GM21515 (cell line): ENCODE measurements at regions not wholly inside any gene's neighbourhood (a gene's known extent, or its start where the extent isn't known, plus 50 kb on each side); places are given as distances from the start of the nearest gene placed in this dataset.
"Not testable (repeated sequence)": the region's sequence is repeated elsewhere in the genome, so short reads cannot be mapped to it uniquely, and the experiment has no call there.

Experiments
- ATAC-seq: cut with Tn5 transposase; IDR thresholded peaks from one replicate; pipeline ENCODE4 v1.9.1; 2021; ENCODE audit not compliant: unreplicated experiment

- ATAC-seq: no peak
These were observed 142.7 kb upstream of the ATP11B start for GRCh38 chr3:182650568-182651128.

DNA sequence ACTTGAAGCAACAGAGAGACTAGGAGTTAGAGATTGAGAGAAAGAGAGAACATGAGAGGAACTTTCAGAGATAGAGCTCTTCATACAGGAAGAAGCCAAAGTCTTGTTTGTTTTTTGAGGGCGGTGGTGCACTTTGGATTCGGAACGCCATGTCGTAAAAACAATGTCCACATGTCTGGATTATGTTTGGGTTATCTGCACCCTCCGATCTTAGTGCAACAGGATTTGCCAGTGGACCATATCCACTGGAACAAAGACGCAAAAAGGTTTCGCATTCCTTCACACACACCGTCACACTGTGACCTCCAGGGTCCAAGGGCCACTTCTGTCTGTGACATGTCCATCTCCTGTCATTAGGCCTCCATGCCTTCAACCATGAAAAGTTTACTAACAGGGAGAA lies 141.8 kb upstream of the ATP11B start:
- no peak for ATAC-seq

DNA sequence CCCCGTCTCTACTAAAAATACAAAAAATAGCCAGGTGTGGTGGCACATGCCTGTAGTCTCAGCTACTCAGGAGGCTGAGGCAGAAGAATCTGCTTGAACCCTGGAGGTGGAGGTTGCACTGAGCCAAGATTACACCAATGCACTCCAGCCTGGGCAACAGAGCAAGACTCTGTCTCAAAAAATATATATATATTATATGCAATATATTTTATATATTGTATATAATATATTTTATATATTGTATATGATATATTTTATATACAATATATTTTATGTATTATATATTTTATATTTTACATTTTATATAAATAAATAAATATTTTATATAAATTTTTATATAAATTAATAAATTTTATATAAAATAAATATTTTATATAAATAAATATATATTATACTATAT lies 140.2 kb upstream of the ATP11B start:
- not testable (repeated sequence) for ATAC-seq

DNA sequence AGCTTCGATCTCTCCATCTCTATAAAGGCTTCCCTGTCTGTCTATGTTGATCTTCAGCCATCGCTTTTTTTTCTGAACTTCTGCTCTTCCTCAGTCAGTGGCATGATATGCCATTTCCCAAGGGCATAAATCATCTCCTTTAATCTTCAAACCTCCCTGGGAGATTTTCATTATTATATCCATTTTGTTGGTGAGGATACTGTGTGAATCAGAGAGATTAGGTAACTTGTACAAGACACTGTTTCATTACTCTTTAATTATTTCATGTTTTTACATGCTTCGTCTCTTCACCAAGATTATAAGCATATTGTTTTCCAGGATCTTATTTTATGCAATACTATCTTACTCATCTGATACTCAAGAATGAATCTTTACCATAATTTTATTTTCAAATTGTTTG lies 124.8 kb upstream of the ATP11B start:
- no peak for ATAC-seq

DNA sequence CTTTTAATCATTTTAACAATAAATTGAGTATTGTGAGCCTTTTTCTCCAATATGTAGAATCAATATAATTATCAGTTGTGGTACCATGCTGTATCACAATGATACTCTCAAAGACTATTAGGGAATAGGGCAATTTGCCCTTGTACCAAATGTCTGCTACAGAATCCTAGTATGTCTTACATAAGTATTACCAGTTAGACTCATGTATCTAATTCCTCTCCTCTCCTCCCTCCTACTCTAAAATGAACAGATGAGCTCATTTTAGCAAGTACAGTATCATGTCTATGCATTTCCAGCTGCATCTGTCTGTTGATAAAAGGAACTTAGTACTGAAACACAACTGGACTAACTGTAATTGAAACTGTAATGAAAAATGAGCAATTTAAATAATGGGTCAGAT lies 124.3 kb upstream of the ATP11B start:
- ATAC-seq: no peak

DNA sequence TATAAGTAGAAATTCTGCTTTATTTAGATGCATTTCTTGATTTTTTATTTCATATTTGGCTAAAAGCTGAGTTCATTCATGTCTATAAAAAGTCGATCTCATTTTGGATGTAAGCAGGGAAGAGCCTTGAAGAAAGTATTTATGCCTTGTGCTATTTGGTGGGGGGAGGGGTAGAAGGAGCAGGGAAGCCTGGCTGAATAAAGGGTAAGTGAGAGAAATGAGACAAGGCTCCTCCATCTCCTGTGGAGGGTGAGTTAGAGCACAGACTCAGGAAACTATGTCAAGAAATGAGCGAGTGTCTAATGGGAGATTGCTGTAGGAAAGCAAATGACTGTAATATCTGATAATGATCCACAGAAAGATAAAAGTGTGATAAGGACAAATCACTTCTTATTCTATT lies 121.8 kb upstream of the ATP11B start:
- ATAC-seq: no peak

DNA sequence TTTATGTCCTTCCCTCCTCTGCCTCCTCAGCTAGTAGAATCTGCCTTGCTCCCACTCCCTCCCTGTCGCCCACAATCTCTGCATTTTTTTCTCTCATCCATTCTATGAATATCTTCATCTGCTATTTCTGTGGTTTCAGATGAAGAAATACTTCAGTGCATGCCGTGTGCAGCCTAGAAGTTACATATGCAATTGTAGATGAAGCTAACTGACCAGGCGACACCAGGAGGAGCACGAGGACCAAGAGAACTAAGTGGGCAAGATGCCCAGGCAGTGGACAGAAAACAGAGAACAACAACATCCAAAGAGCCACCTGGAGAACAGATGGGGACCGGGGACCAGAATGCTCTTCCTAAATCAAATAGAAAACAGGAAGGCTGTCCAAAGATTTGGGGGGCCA lies 121.4 kb upstream of the ATP11B start:
- no peak for ATAC-seq

DNA sequence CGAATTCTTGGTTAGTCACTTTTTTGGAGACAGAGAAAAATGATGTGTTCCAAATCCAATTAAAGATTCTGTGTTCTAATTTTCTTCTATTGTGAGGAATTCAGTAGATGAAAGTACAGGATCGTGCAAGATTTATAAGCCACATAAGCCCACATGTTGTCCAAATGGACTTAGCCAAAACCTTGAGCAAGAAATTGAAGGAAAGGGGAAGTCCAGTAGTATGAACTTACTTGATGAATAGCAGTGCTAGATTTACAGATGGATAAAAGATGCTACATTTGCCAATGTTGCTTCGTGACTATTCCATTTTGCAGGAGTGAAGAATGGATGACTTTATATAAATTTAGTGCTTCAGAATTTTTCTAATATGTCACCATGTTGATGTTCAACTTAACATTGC lies 120.0 kb upstream of the ATP11B start:
- ATAC-seq: no peak

GRCh38 chr3:182682263-182683241 lies 110.8 kb upstream of the ATP11B start:
- peak; percentile 87 for ATAC-seq

GRCh38 chr3:182683453-182683852 lies 109.9 kb upstream of the ATP11B start:
- peak; percentile 70 for ATAC-seq

- peak; percentile 8 for ATAC-seq
These were observed 109.4 kb upstream of the ATP11B start for GRCh38 chr3:182683858-182684257.

GRCh38 chr3:182686033-182686886 lies 107.0 kb upstream of the ATP11B start:
- ATAC-seq: no peak

- ATAC-seq: no peak
These were observed 103.1 kb upstream of the ATP11B start for GRCh38 chr3:182690172-182690571.

GRCh38 chr3:182692021-182692420 lies 101.3 kb upstream of the ATP11B start:
- ATAC-seq: no peak

DNA sequence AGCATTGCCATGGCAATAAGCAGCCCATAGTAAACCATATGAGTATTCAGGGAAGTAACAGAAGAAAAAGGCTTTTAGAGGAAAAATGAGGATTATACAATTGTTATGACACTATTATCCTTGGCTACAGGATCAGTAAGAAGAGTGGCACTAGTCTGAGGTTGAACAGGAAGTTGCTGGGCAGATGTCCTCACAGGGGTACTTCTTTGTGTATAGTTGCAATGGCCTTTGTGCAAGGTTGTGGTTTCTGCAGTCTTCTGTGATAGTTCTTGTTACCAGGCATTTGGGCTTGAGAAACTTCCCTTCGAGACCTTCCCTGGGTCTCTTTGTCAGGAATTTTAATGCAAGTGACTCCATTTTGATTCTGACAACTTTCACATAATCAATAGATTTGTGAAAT lies 100.6 kb upstream of the ATP11B start:
- ATAC-seq: no peak

DNA sequence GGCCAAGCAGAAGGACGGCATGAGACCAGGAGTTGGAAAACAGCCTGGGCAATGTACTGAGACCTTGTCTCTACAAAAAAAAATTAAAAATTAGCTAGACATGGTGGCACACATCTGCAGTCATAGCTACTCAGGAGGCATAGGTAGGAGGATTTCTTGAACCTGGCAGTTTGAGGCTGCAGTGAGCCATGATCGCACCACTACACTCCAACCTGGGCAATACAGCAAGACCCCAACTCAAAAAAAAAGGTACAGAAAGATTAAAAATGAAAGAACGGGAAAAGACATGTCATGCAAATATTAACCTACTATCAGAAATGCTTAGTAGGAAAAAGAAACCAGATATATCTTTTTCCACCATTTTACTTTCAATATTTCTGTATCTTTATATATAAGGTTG lies 99.6 kb upstream of the ATP11B start:
- ATAC-seq: no peak

- no peak for ATAC-seq
These were observed 96.4 kb upstream of the ATP11B start for GRCh38 chr3:182696916-182697315.

- ATAC-seq: no peak
These were observed 95.9 kb upstream of the ATP11B start for GRCh38 chr3:182697345-182697919.

DNA sequence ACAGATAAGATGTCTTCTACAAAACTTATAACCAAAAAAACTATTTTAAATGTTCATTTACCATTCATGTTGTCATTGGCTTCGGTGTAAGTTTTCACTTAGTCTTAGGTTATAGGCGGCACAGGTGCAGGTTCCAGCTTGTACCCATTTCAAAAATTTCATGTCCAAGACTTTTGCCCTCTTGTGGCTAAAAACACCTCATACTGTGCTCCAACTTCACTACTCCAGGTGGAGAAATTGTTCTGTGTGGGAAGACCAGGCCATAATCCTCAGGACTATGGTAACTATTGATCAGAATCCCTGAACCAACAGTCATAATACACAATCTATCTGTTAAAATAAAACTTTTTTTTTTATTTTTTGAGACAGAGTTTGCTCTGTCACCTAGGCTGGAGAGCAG lies 95.2 kb upstream of the ATP11B start:
- ATAC-seq: no peak

DNA sequence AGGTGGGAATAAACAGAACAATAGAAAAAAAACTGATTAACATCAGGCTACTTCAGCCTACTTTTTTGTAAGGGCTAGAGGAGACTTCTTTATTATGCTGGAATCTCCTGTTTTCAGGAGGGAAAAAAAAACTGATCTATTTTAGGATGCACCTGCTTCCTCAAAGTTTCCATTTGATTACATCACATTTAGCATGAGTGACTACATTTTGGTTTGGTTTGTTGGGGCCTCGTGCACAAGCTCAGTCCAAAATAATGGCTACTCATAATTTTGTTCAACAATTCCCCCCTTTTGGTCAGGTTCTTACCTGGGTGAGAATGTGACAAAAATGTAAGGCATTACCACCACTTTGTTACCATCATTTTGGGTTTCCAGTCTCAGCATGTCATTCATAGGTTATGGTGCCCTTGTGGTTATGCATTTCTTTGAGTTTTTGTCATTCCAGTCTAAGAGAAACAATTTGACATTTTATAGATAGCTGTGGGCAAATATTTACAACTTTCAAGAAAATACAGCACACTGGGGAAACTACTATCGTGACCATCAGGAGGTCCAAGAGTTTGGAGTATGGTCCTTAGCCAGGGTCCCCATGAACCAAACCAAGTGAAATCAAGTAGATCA lies 93.6 kb upstream of the ATP11B start:
- no peak for ATAC-seq

GRCh38 chr3:182702216-182702615 lies 91.1 kb upstream of the ATP11B start:
- no peak for ATAC-seq
